Glutamatergic neuron (in vitro differentiated cells): ENCODE measurements at regions not wholly inside any gene's neighbourhood (a gene's known extent, or its start where the extent isn't known, plus 50 kb on each side); places are given as distances from the start of the nearest gene placed in this dataset.

Experiments used
- DNase-seq: peaks from one replicate; pipeline ENCODE4 v3.0.0; 2022
- H3K27ac Mint-ChIP-seq: one replicate; pipeline ENCODE4 v1.8.0; 2020; ENCODE audit warnings: mild to moderate bottlenecking, mixed read lengths, inconsistent platforms; ENCODE audit not compliant: unreplicated experiment
- H3K27me3 Mint-ChIP-seq: one replicate; pipeline ENCODE4 v1.8.0; 2020; ENCODE audit warnings: mild to moderate bottlenecking, moderate library complexity, mixed read lengths, inconsistent platforms; ENCODE audit not compliant: unreplicated experiment
- H3K36me3 Mint-ChIP-seq: one replicate; pipeline ENCODE4 v1.8.0; 2020; ENCODE audit warnings: mild to moderate bottlenecking, mixed read lengths, inconsistent platforms; ENCODE audit not compliant: unreplicated experiment
- H3K4me1 Mint-ChIP-seq: one replicate; pipeline ENCODE4 v1.8.0; 2020; ENCODE audit warnings: mild to moderate bottlenecking, low read depth, mixed read lengths, inconsistent platforms; ENCODE audit not compliant: unreplicated experiment
- H3K4me3 Mint-ChIP-seq: one replicate; pipeline ENCODE4 v1.8.0; 2020; ENCODE audit warnings: mild to moderate bottlenecking, mixed read lengths, inconsistent platforms; ENCODE audit not compliant: unreplicated experiment
- H3K9me3 Mint-ChIP-seq: one replicate; pipeline ENCODE4 v1.8.0; 2020; ENCODE audit warnings: mild to moderate bottlenecking, moderate library complexity, mixed read lengths, inconsistent platforms; ENCODE audit not compliant: unreplicated experiment
- CTCF ChIP-seq: fragments of 200-600 bp; sonication (generic); IDR thresholded peaks from one replicate; pipeline ENCODE4 v1.5.0; 2021; ENCODE audit not compliant: partially characterized antibody, unreplicated experiment

GRCh38 chr2:180609626-180610340, 370.6 kb upstream of the UBE2E3 start:
- no peak for DNase-seq
- H3K36me3 Mint-ChIP-seq: no peaks in the 10 kb centered on the region
- H3K4me1 Mint-ChIP-seq: peaks cover 3% of the 10 kb centered on the region
- H3K27me3 Mint-ChIP-seq: peaks cover 2% of the 10 kb centered on the region
- H3K27ac Mint-ChIP-seq: no peak overlapping the region
- no peaks in the 10 kb centered on the region for H3K9me3 Mint-ChIP-seq
- H3K4me3 Mint-ChIP-seq: no peak overlapping the region
- no peak for TF ChIP-seq CTCF

- peaks cover 3% of the 10 kb centered on the region for H3K4me1 Mint-ChIP-seq
- no peak overlapping the region for H3K27ac Mint-ChIP-seq
- no peak for DNase-seq
Measured at GRCh38 chr2:180607514-180608049, 372.8 kb upstream of the UBE2E3 start.

GRCh38 chr2:180604077-180604476, 376.3 kb upstream of the UBE2E3 start:
- peaks cover 2% of the 10 kb centered on the region for H3K27me3 Mint-ChIP-seq
- H3K4me3 Mint-ChIP-seq: no peak overlapping the region
- H3K36me3 Mint-ChIP-seq: no peaks in the 10 kb centered on the region
- peak; percentile 26 for TF ChIP-seq CTCF
- no peak for DNase-seq
- no peaks in the 10 kb centered on the region for H3K9me3 Mint-ChIP-seq
- H3K4me1 Mint-ChIP-seq: peaks cover 3% of the 10 kb centered on the region
- H3K27ac Mint-ChIP-seq: no peak overlapping the region

More at GRCh38 chr2:180607514-180608049, 372.8 kb upstream of the UBE2E3 start:
- Mint-ChIP-seq H3K27me3 (peaks cover 2% of the 10 kb centered on the region), H3K9me3 (no peaks in the 10 kb centered on the region), H3K4me3 (no peak overlapping the region), H3K36me3 (no peaks in the 10 kb centered on the region)
- no peak for TF ChIP-seq CTCF

GRCh38 chr2:180601016-180601415, 379.4 kb upstream of the UBE2E3 start:
- H3K27ac Mint-ChIP-seq: no peak overlapping the region
- no peak for DNase-seq
- no peaks in the 10 kb centered on the region for H3K4me1 Mint-ChIP-seq
- H3K27me3 Mint-ChIP-seq: no peaks in the 10 kb centered on the region
- H3K9me3 Mint-ChIP-seq: no peaks in the 10 kb centered on the region
- H3K4me3 Mint-ChIP-seq: no peak overlapping the region
- H3K36me3 Mint-ChIP-seq: no peaks in the 10 kb centered on the region
- TF ChIP-seq CTCF: no peak

GRCh38 chr2:180599804-180600203, 380.6 kb upstream of the UBE2E3 start:
- no peak for TF ChIP-seq CTCF
- Mint-ChIP-seq H3K4me3 (no peak overlapping the region), H3K27me3 (no peaks in the 10 kb centered on the region), H3K27ac (no peak overlapping the region), H3K36me3 (no peaks in the 10 kb centered on the region), H3K9me3 (no peaks in the 10 kb centered on the region), H3K4me1 (no peaks in the 10 kb centered on the region)
- no peak for DNase-seq
